Stimulated activated CD8-positive, alpha-beta memory T cell treated with anti-CD3 and anti-CD28 coated beads, Interleukin-12 subunit alpha, Interleukin-12 subunit beta, amount 100 ng/mL, for 24 hours (primary cell): ENCODE measurements at regions not wholly inside any gene's neighbourhood (a gene's known extent, or its start where the extent isn't known, plus 50 kb on each side); places are given as distances from the start of the nearest gene placed in this dataset.

Source experiments
- DNase-seq: peaks from one replicate; pipeline ENCODE4 v3.0.0-alpha.2; 2020; ENCODE audit errors: extremely low read depth

GRCh38 chr18:45119876-45120275 is 439.2 kb downstream of the SETBP1 start:
- DNase-seq, result no peak

- no peak for DNase-seq
These were observed 440.5 kb downstream of the SETBP1 start for GRCh38 chr18:45121146-45121545.

GRCh38 chr18:45122506-45122905 is 441.8 kb downstream of the SETBP1 start:
- no peak for DNase-seq

- DNase-seq, result no peak
These were observed 446.7 kb downstream of the SETBP1 start for GRCh38 chr18:45127405-45127804.

- no peak for DNase-seq
These were observed 452.6 kb downstream of the SETBP1 start for GRCh38 chr18:45133276-45133675.

- no peak for DNase-seq
These were observed 455.8 kb downstream of the SETBP1 start for GRCh38 chr18:45136381-45137086.

GRCh38 chr18:45137087-45137419 is 456.4 kb downstream of the SETBP1 start:
- no peak for DNase-seq

GRCh38 chr18:45139478-45139877 is 458.8 kb downstream of the SETBP1 start:
- DNase-seq, result no peak

- no peak for DNase-seq
These were observed 462.2 kb downstream of the SETBP1 start for GRCh38 chr18:45142868-45143267.

GRCh38 chr18:45149712-45150111 is 465.6 kb upstream of the SLC14A2 start:
- no peak for DNase-seq

GRCh38 chr18:45151645-45152044 is 463.6 kb upstream of the SLC14A2 start:
- DNase-seq, result no peak

- DNase-seq, result no peak
These were observed 459.8 kb upstream of the SLC14A2 start for GRCh38 chr18:45155526-45155925.

GRCh38 chr18:45156946-45157345 is 458.3 kb upstream of the SLC14A2 start:
- DNase-seq, result no peak

GRCh38 chr18:45157576-45157975 is 457.7 kb upstream of the SLC14A2 start:
- DNase-seq, result no peak

- no peak for DNase-seq
These were observed 453.4 kb upstream of the SLC14A2 start for GRCh38 chr18:45161850-45162249.

- no peak for DNase-seq
These were observed 451.4 kb upstream of the SLC14A2 start for GRCh38 chr18:45163871-45164270.

GRCh38 chr18:45164551-45164950 is 450.7 kb upstream of the SLC14A2 start:
- no peak for DNase-seq

- DNase-seq, result no peak
These were observed 450.0 kb upstream of the SLC14A2 start for GRCh38 chr18:45165176-45165713.

- no peak for DNase-seq
These were observed 449.4 kb upstream of the SLC14A2 start for GRCh38 chr18:45165871-45166270.

GRCh38 chr18:45166341-45166835 is 448.9 kb upstream of the SLC14A2 start:
- DNase-seq, result no peak

GRCh38 chr18:45166836-45167551 is 448.3 kb upstream of the SLC14A2 start:
- no peak for DNase-seq

GRCh38 chr18:45167631-45168280 is 447.5 kb upstream of the SLC14A2 start:
- no peak for DNase-seq
